Prostate gland (tissue), 2 donors: ENCODE measurements at regions not wholly inside any gene's neighbourhood (a gene's known extent, or its start where the extent isn't known, plus 50 kb on each side); places are given as distances from the start of the nearest gene placed in this dataset.
"Not testable (repeated sequence)": the region's sequence is repeated elsewhere in the genome, so short reads cannot be mapped to it uniquely, and the experiment has no call there.

Experiments
- CTCF ChIP-seq, 4 experiments: fragments of 200-600 bp in 2 of 4; fragments of 450-650 bp in 2 of 4; sonication (generic) in 2 of 4; IDR thresholded peaks; 1 replicate in 3 of 4; 2 replicates in 1 of 4; pipeline ENCODE4 v1.5.1; 2016 to 2019; ENCODE audit warnings: antibody characterized with exemption in 4 of 4, mild to moderate bottlenecking in 2 of 4, moderate library complexity in 2 of 4
- POLR2A ChIP-seq: fragments of 450-650 bp; IDR thresholded peaks from one replicate; pipeline ENCODE4 v1.6.1; 2016; ENCODE audit warnings: antibody characterized with exemption, mild to moderate bottlenecking

- TF ChIP-seq CTCF (IDR thresholded peaks at IDR 0.05); POLR2A: not testable (repeated sequence)
These were observed 780.2 kb downstream of the ZNF385D start for GRCh38 chr3:20970807-20971206.
